KMS-11 (cell line): ENCODE measurements at regions not wholly inside any gene's neighbourhood (a gene's known extent, or its start where the extent isn't known, plus 50 kb on each side); places are given as distances from the start of the nearest gene placed in this dataset.

Experiments
- H2AFZ ChIP-seq: fragments of 200-600 bp; sonication (generic); 2 replicates; pipeline ENCODE4 v1.6.1; 2016; ENCODE audit warnings: antibody characterized with exemption, mixed run types, low read depth
- H3K27ac ChIP-seq: fragments of 200-600 bp; sonication (generic); 2 replicates; pipeline ENCODE4 v1.6.1; 2016; ENCODE audit warnings: mild to moderate bottlenecking, mixed run types
- H3K27me3 ChIP-seq: fragments of 200-600 bp; sonication (generic); 2 replicates; pipeline ENCODE4 v1.6.1; 2017; ENCODE audit warnings: mild to moderate bottlenecking, low read depth, mixed run types, moderate library complexity; ENCODE audit not compliant: insufficient read depth
- H3K36me3 ChIP-seq: fragments of 200-600 bp; sonication (generic); 2 replicates; pipeline ENCODE4 v1.6.1; 2017; ENCODE audit warnings: mild to moderate bottlenecking, mixed run types; ENCODE audit not compliant: insufficient read depth
- H3K4me1 ChIP-seq: fragments of 200-600 bp; sonication (generic); 2 replicates; pipeline ENCODE4 v1.6.1; 2016; ENCODE audit warnings: mild to moderate bottlenecking, low read depth, mixed run types; ENCODE audit not compliant: poor library complexity, severe bottlenecking
- H3K4me2 ChIP-seq: fragments of 200-600 bp; sonication (generic); 2 replicates; pipeline ENCODE4 v1.7.0; 2016; ENCODE audit warnings: mild to moderate bottlenecking, mixed run types
- H3K4me3 ChIP-seq: fragments of 200-600 bp; sonication (generic); IDR thresholded peaks from 2 replicates; pipeline ENCODE4 v1.6.1; 2017; ENCODE audit warnings: low read depth, low read length, mixed read lengths; ENCODE audit not compliant: insufficient read depth
- H3K79me2 ChIP-seq: fragments of 200-600 bp; sonication (generic); 2 replicates; pipeline ENCODE4 v1.6.1; 2016; ENCODE audit warnings: low read depth, mixed run types; ENCODE audit not compliant: insufficient read depth
- H3K9ac ChIP-seq: fragments of 200-600 bp; sonication (generic); 2 replicates; pipeline ENCODE4 v1.6.1; 2016; ENCODE audit warnings: mild to moderate bottlenecking, mixed run types
- H4K20me1 ChIP-seq: fragments of 200-600 bp; sonication (generic); 2 replicates; pipeline ENCODE4 v1.6.1; 2016; ENCODE audit warnings: mild to moderate bottlenecking, mixed run types; ENCODE audit not compliant: insufficient read depth
- CTCF ChIP-seq: fragments of 200-600 bp; sonication (generic); conservative IDR thresholded peaks from 2 replicates; pipeline ENCODE4 v1.6.1; 2017; ENCODE audit warnings: low read depth, mild to moderate bottlenecking, antibody characterized with exemption, low read length, moderate library complexity, mixed read lengths

DNA sequence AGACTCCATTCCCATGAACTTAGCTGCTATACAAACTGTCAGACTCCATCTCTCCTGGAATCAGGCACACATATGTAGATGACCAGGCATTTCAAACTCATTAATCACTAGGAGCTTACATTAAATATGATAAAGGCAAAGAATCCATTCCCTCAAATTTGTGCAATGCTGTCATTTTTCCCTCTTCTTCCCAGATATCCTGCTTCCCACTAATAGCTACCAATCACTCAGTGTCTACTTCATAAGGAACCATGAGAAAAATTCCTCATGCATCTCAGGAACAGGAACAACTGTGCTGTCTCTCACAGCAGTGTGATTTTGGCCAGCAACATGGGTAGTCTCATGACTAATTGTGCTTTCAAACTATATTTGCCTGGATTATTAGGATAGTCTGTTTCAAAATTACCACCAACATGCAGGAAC is 133.9 kb downstream of the DKK1 start:
- Histone ChIP-seq H3K4me2 (no peak overlapping the region), H3K79me2 (no peaks in the 10 kb centered on the region), H3K9ac (no peak overlapping the region), H4K20me1 (no peaks in the 10 kb centered on the region), H3K27me3 (no peaks in the 10 kb centered on the region), H3K27ac (no peak overlapping the region), H3K4me3 (no peak overlapping the region), H3K4me1 (no peaks in the 10 kb centered on the region), H2AFZ (no peak overlapping the region), H3K36me3 (no peaks in the 10 kb centered on the region)
- no peak for TF ChIP-seq CTCF

- Histone ChIP-seq H3K27me3 (no peaks in the 10 kb centered on the region), H3K36me3 (no peaks in the 10 kb centered on the region), H4K20me1 (no peaks in the 10 kb centered on the region), H3K4me1 (no peaks in the 10 kb centered on the region), H3K9ac (no peak overlapping the region), H3K4me3 (no peak overlapping the region), H3K4me2 (no peak overlapping the region), H2AFZ (no peak overlapping the region), H3K79me2 (no peaks in the 10 kb centered on the region), H3K27ac (no peak overlapping the region)
- no peak for TF ChIP-seq CTCF
Observed at GRCh38 chr10:52450762-52451291, 136.7 kb downstream of the DKK1 start.

GRCh38 chr10:52451817-52452216 is 137.7 kb downstream of the DKK1 start:
- no peak overlapping the region for H3K4me3 ChIP-seq
- no peaks in the 10 kb centered on the region for H3K27me3 ChIP-seq
- no peaks in the 10 kb centered on the region for H3K79me2 ChIP-seq
- no peak overlapping the region for H3K4me2 ChIP-seq
- H3K36me3 ChIP-seq = no peaks in the 10 kb centered on the region
- no peak overlapping the region for H3K27ac ChIP-seq
- no peaks in the 10 kb centered on the region for H3K4me1 ChIP-seq
- no peak overlapping the region for H2AFZ ChIP-seq
- H4K20me1 ChIP-seq = no peaks in the 10 kb centered on the region
- no peak overlapping the region for H3K9ac ChIP-seq
- no peak for TF ChIP-seq CTCF

DNA sequence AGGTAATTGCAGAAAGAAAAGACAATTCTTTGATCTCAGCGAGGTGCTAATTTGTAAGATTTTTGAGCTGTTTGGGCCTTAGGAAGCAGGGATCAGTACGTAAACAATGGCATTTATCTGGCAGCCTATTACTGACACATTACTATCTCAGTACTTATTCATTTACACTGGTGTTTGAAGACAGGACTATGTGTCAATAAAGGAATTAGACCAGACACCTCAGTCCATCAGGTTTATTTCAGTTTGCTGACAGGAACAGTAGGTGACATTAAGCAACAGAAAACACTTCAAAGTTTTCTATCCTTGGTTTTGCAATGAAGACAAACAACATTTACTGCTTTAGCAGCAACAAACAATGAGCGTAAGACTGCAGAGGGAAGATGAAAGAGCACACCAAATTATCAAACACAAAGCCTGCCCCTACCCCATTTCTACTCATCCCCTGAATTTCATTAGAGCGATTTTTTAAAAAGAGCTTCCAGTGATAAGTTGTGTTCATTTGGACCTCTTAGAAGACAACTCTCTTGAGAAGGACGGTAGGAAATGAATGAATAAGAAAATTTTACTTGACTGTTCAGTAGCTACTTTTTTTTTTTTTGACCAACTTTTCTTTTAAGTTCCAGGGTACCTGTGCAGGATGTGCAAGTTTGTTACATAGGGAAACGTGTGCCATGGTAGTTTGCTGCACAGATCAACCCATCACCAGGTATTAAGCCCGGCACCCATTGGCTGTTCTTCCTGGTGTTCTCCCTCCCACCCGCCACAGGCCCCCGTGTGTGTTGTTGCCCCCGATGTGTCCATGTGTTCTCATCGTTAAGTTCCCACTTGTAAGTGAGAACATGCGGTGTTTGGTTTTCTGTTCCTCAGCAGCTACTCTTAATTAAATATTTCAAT is 138.8 kb downstream of the DKK1 start:
- no peaks in the 10 kb centered on the region for H3K27me3 ChIP-seq
- no peaks in the 10 kb centered on the region for H3K4me1 ChIP-seq
- H3K36me3 ChIP-seq = no peaks in the 10 kb centered on the region
- H3K4me2 ChIP-seq = no peak overlapping the region
- H3K4me3 ChIP-seq = no peak overlapping the region
- H2AFZ ChIP-seq = no peak overlapping the region
- no peaks in the 10 kb centered on the region for H4K20me1 ChIP-seq
- no peak overlapping the region for H3K27ac ChIP-seq
- no peaks in the 10 kb centered on the region for H3K79me2 ChIP-seq
- H3K9ac ChIP-seq = no peak overlapping the region
- no peak for TF ChIP-seq CTCF
